Left ventricle myocardium inferior (tissue), 1 donor: ENCODE measurements at regions not wholly inside any gene's neighbourhood (a gene's known extent, or its start where the extent isn't known, plus 50 kb on each side); places are given as distances from the start of the nearest gene placed in this dataset.

Experiments
- DNase-seq: peaks from one replicate; pipeline ENCODE4 v3.0.0-alpha.2; 2020
- H3K27ac ChIP-seq: fragments of 200-600 bp; replicated peaks from 2 replicates; pipeline ENCODE4 v1.8.0; 2021
- H3K27me3 ChIP-seq: fragments of 200-600 bp; 2 replicates; pipeline ENCODE4 v1.8.0; 2021; ENCODE audit warnings: low read depth
- H3K36me3 ChIP-seq: fragments of 200-600 bp; 2 replicates; pipeline ENCODE4 v1.8.0; 2021
- H3K4me1 ChIP-seq: fragments of 200-600 bp; 2 replicates; pipeline ENCODE4 v1.8.0; 2021
- H3K4me3 ChIP-seq: fragments of 200-600 bp; 2 replicates; pipeline ENCODE4 v1.8.0; 2021; ENCODE audit warnings: mild to moderate bottlenecking, moderate library complexity
- H3K9me3 ChIP-seq: fragments of 200-600 bp; replicated peaks from 2 replicates; pipeline ENCODE4 v1.8.0; 2021
- intact Hi-C: fragments of 100-400 bp; cut with micrococcal nuclease; formaldehyde crosslinking; loops from one replicate; pipeline ENCODE4 v1.11.0; 2022
- TF ChIP-seq, protein P1 (sequence below): fragments of 200-600 bp; IDR thresholded peaks from 2 replicates; pipeline ENCODE4 v1.8.0; 2021; ENCODE audit warnings: antibody characterized with exemption, mild to moderate bottlenecking, borderline replicate concordance
- donor health status: DM: no; HTN: yes; CAD: no; lungs with severe emphysema.

DNA sequence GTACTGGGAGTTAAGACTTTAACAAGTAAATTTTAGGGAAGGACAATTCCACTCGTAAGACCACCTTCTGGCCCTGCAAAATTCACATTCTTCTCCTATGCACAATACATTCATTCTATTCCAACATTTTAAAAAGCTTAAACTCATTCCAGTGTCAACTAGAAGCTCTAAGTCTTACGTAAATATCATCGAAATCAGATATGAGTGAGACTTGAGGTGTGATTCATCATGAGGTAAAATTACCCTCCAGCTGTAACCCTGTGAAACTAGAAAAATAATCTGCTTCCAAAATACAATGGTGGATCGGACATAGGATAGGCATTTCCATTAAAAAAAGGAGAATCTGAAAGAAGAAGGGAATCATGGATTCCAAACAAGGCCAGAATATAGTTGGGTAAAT, 370.3 kb downstream of the CDC14C start:
- Histone ChIP-seq H3K4me1 (no peaks in the 10 kb centered on the region), H3K4me3 (no peak overlapping the region), H3K36me3 (no peaks in the 10 kb centered on the region), H3K27me3 (no peaks in the 10 kb centered on the region), H3K9me3 (peaks cover 17% of the 10 kb centered on the region), H3K27ac (no peak overlapping the region)
- intact Hi-C loops = no loop called here
- TF ChIP-seq, protein P1, sequence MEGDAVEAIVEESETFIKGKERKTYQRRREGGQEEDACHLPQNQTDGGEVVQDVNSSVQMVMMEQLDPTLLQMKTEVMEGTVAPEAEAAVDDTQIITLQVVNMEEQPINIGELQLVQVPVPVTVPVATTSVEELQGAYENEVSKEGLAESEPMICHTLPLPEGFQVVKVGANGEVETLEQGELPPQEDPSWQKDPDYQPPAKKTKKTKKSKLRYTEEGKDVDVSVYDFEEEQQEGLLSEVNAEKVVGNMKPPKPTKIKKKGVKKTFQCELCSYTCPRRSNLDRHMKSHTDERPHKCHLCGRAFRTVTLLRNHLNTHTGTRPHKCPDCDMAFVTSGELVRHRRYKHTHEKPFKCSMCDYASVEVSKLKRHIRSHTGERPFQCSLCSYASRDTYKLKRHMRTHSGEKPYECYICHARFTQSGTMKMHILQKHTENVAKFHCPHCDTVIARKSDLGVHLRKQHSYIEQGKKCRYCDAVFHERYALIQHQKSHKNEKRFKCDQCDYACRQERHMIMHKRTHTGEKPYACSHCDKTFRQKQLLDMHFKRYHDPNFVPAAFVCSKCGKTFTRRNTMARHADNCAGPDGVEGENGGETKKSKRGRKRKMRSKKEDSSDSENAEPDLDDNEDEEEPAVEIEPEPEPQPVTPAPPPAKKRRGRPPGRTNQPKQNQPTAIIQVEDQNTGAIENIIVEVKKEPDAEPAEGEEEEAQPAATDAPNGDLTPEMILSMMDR = no peak
- no peak for DNase-seq

DNA sequence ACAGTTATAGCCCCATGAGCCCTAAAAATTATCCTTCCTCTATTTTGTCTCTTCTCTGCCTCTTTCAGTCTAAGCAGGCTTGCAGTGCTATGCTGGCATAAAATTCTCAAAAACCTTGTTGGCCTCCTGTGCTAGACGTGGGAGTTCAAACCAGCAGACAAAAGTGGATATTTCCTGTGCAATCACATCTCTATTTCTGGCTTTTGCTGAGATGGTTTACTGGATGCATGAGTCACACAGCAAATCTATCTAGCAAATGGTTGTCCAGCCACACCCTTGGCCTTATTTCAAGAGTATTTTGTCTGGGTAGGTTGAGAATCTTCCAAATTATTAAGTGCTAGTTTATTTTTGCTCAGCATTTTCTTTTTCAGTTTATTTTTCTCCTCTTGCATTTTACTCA, 370.8 kb downstream of the CDC14C start:
- Histone ChIP-seq H3K27me3 (no peaks in the 10 kb centered on the region), H3K36me3 (no peaks in the 10 kb centered on the region), H3K4me1 (no peaks in the 10 kb centered on the region), H3K4me3 (no peak overlapping the region), H3K9me3 (peaks cover 17% of the 10 kb centered on the region), H3K27ac (no peak overlapping the region)
- no peak for DNase-seq
- intact Hi-C loops = no loop called here
- TF ChIP-seq, protein P1 = no peak

- TF ChIP-seq, protein P1 = no peak
- Histone ChIP-seq H3K4me1 (no peaks in the 10 kb centered on the region), H3K9me3 (peaks cover 17% of the 10 kb centered on the region), H3K27ac (no peak overlapping the region), H3K4me3 (no peak overlapping the region), H3K27me3 (no peaks in the 10 kb centered on the region), H3K36me3 (no peaks in the 10 kb centered on the region)
- intact Hi-C loops = no loop called here
- DNase-seq = no peak
Measured at GRCh38 chr7:49297958-49298357, 373.6 kb downstream of the CDC14C start.

DNA sequence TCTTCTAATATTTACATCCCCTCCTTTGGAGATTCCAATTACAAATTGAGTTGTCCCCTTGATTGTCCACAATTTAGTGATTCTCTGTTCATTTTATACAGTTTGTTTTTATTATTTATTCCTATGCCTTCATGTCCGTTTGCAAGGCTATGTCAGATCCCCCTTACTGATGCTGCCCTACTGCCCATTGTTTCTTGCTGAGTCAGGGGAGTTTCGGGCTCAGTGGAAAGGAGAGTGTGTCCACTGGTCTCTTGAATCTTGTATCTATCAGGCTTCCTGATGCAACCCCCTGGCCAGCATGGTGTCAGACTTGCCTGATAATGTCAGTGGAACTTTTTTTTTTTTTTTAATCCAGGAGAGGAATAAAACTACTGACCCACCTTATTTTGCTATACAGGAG, 384.4 kb downstream of the CDC14C start:
- no peaks in the 10 kb centered on the region for H3K4me1 ChIP-seq
- TF ChIP-seq, protein P1 = no peak
- H3K27me3 ChIP-seq = no peaks in the 10 kb centered on the region
- intact Hi-C loops = no loop called here
- H3K9me3 ChIP-seq = no peaks in the 10 kb centered on the region
- no peak overlapping the region for H3K27ac ChIP-seq
- no peaks in the 10 kb centered on the region for H3K36me3 ChIP-seq
- no peak for DNase-seq
- H3K4me3 ChIP-seq = no peak overlapping the region

DNA sequence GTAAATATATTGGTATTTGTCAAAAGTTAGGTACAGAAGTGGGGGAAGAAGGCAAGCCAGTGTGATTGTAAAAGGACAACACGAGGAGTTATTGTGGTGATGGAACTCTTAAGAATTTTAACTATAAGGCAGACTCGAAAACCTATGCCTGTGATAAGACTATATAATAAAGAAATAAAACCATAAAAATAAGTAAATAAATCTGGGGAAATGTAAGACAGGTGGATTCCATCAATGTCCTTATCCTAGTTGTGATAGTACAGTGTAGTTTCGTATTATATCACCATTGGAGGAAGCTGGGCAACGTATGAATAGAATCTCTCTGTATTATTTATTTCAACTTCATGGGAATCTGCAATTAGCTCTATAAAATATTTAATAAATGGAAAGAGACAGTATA, 395.7 kb downstream of the CDC14C start:
- intact Hi-C loops = no loop called here
- Histone ChIP-seq H3K36me3 (no peaks in the 10 kb centered on the region), H3K4me1 (no peaks in the 10 kb centered on the region), H3K9me3 (no peaks in the 10 kb centered on the region), H3K27me3 (no peaks in the 10 kb centered on the region), H3K4me3 (no peak overlapping the region), H3K27ac (no peak overlapping the region)
- DNase-seq = no peak
- TF ChIP-seq, protein P1 = no peak

GRCh38 chr7:49321843-49322242, 397.5 kb downstream of the CDC14C start:
- DNase-seq = no peak
- intact Hi-C loops = no loop called here

More at GRCh38 chr7:49321843-49322242, 397.5 kb downstream of the CDC14C start:
- Histone ChIP-seq H3K27me3 (no peaks in the 10 kb centered on the region), H3K4me3 (no peak overlapping the region), H3K9me3 (no peaks in the 10 kb centered on the region), H3K27ac (no peak overlapping the region), H3K36me3 (no peaks in the 10 kb centered on the region), H3K4me1 (no peaks in the 10 kb centered on the region)
- TF ChIP-seq, protein P1 = no peak
